GM12878 (cell line): ENCODE measurements at regions not wholly inside any gene's neighbourhood (a gene's known extent, or its start where the extent isn't known, plus 50 kb on each side); places are given as distances from the start of the nearest gene placed in this dataset.

Source experiments
- ATAC-seq: fragments of 200-7000 bp; cut with Tn5 transposase; 3 replicates; pipeline ENCODE4 v1.9.1; 2020; ENCODE audit warnings: mild to moderate bottlenecking, moderate library complexity
- BruUV-seq: library from RNA; stranded (reverse); fragments of 400-500 nt; replicated peaks from 2 replicates; lab custom pipeline; 2021; lab: Mats Ljungman, UMichigan
- CTCF ChIA-PET: fragments of 300-600 bp; sonication (Branson Sonifier 250); formaldehyde crosslinking; extraction: SDS; loops from one replicate; lab custom pipeline; 2021; ENCODE audit warnings: inconsistent platforms; lab: Yijun Ruan, JAX
- POLR2A ChIA-PET: fragments of 350-600 bp; formaldehyde crosslinking; extraction: SDS; loops from one replicate; lab custom pipeline; 2021; ENCODE audit warnings: inconsistent platforms; lab: Charles Lee
- RAD21 ChIA-PET: fragments of 300-600 bp; sonication (Branson Sonifier 250); formaldehyde crosslinking; loops from one replicate; lab custom pipeline; 2023; ENCODE audit warnings: antibody characterized with exemption; ENCODE audit not compliant: unreplicated experiment; lab: Charles Lee
- SMC1A ChIA-PET: fragments of 300-600 bp; sonication (Branson Sonifier 250); formaldehyde crosslinking; loops from one replicate; lab custom pipeline; 2023; ENCODE audit not compliant: unreplicated experiment, uncharacterized antibody; lab: Charles Lee
- DNase-seq: peaks from one replicate; pipeline ENCODE4 v3.0.0-alpha.2; 2011; ENCODE audit warnings: low read depth, low spot score
- FAIRE-seq: peaks from 3 replicates; lab custom pipeline; 2011; peaks lifted over from hg19 to GRCh38; lab: Jason Lieb, UNC
- H2AFZ ChIP-seq: 2 replicates; pipeline ENCODE4 v1.6.0; 2011; ENCODE audit warnings: low read depth, low read length, control low read depth; ENCODE audit not compliant: control insufficient read depth
- H3K27ac ChIP-seq: 2 replicates; pipeline ENCODE4 v1.5.1; 2011; ENCODE audit warnings: control low read depth; ENCODE audit not compliant: control insufficient read depth, insufficient read depth
- H3K27me3 ChIP-seq, 2 experiments: replicated peaks in 1 of 2; 2 replicates each; pipeline versions ENCODE4 v1.6.0 to v1.6.1; 2011; ENCODE audit warnings: low read length in 1 of 2; ENCODE audit not compliant: control insufficient read depth in 2 of 2, insufficient read depth in 2 of 2
- H3K36me3 ChIP-seq, 2 experiments: 2 replicates each; pipeline ENCODE4 v1.5.1; 2011; ENCODE audit warnings: low read length in 1 of 2; ENCODE audit not compliant: control insufficient read depth in 2 of 2, insufficient read depth in 2 of 2
- H3K4me1 ChIP-seq: 2 replicates; pipeline ENCODE4 v1.6.1; 2011; ENCODE audit warnings: mild to moderate bottlenecking, low read length, moderate library complexity, mixed read lengths; ENCODE audit not compliant: control insufficient read depth, insufficient read depth
- H3K4me2 ChIP-seq: 2 replicates; pipeline ENCODE4 v1.6.0; 2011; ENCODE audit warnings: control low read depth; ENCODE audit not compliant: control insufficient read depth, insufficient read depth
- H3K4me3 ChIP-seq: fragments of 200-600 bp; sonication (generic); 2 replicates; pipeline ENCODE4 v1.5.1; 2016
- H3K79me2 ChIP-seq: 2 replicates; pipeline ENCODE4 v1.6.0; 2011; ENCODE audit warnings: low read length; ENCODE audit not compliant: control insufficient read depth, insufficient read depth
- H3K9ac ChIP-seq: 2 replicates; pipeline ENCODE4 v1.8.0; 2011; ENCODE audit warnings: low read length, control low read depth, mixed read lengths; ENCODE audit not compliant: control insufficient read depth, insufficient read depth
- H3K9me3 ChIP-seq: replicated peaks from 3 replicates; pipeline ENCODE4 v1.5.1; 2011; ENCODE audit warnings: mild to moderate bottlenecking, low read length; ENCODE audit not compliant: control insufficient read depth, insufficient read depth
- H4K20me1 ChIP-seq: 2 replicates; pipeline ENCODE4 v1.6.0; 2011; ENCODE audit not compliant: control insufficient read depth, insufficient read depth
- EGR1 ChIP-seq, 2 experiments: IDR thresholded peaks; 1 replicate in 1 of 2; 2 replicates in 1 of 2; pipeline ENCODE4 v1.6.1; 2011 to 2012; ENCODE audit warnings: low read depth in 2 of 2, low read length in 2 of 2, borderline replicate concordance in 1 of 2, mild to moderate bottlenecking in 1 of 2, moderate library complexity in 1 of 2
- ETV6 ChIP-seq, 2 experiments: fragments of 450-650 bp in 1 of 2; IDR thresholded peaks in 1 of 2; conservative IDR thresholded peaks in 1 of 2; 2 replicates each; pipeline ENCODE4 v1.6.1; 2014; ENCODE audit warnings: antibody characterized with exemption in 1 of 2, borderline replicate concordance in 1 of 2, low read depth in 1 of 2, mild to moderate bottlenecking in 1 of 2, moderate library complexity in 1 of 2
- NRF1 ChIP-seq: conservative IDR thresholded peaks from 2 replicates; pipeline ENCODE4 v1.6.1; 2011; ENCODE audit warnings: mild to moderate bottlenecking, low read depth, low read length, improper control_type of control experiment
- POLR2A ChIP-seq: IDR thresholded peaks from 2 replicates; pipeline ENCODE4 v1.6.1; 2011; ENCODE audit warnings: low read depth, mild to moderate bottlenecking, low read length
- SPI1 ChIP-seq: IDR thresholded peaks from 2 replicates; pipeline ENCODE4 v1.6.1; 2011; ENCODE audit warnings: low read depth, mild to moderate bottlenecking, low read length, moderate library complexity, borderline replicate concordance; ENCODE audit not compliant: insufficient read depth
- TAF1 ChIP-seq: IDR thresholded peaks from 2 replicates; pipeline ENCODE4 v1.6.1; 2011; ENCODE audit warnings: mild to moderate bottlenecking, low read depth, low read length, borderline replicate concordance
- ZNF274 ChIP-seq: IDR thresholded peaks from one replicate; pipeline ENCODE4 v1.8.0; 2011; ENCODE audit not compliant: insufficient read length, insufficient read depth
- WGBS: methylation state at CpG from one replicate; pipeline ENCODE4 v1.1.6; 2016; ENCODE audit warnings: low lambda C conversion rate; ENCODE audit not compliant: insufficient replicate concordance, insufficient coverage; ENCODE audit errors: missing lambda C conversion rate; 5-methylcytosine and 5-hydroxymethylcytosine counted together
- in situ Hi-C: fragments of 300-500 bp; cut with MboI; formaldehyde crosslinking; loops from 9 replicates; pipeline ENCODE4 v1.14.3; 2018; ENCODE audit warnings: mixed read lengths
- intact Hi-C: fragments of 100-400 bp; cut with micrococcal nuclease; formaldehyde crosslinking; loops from one replicate; pipeline ENCODE4 v1.14.2; 2022; ENCODE audit not compliant: unreplicated experiment

DNA sequence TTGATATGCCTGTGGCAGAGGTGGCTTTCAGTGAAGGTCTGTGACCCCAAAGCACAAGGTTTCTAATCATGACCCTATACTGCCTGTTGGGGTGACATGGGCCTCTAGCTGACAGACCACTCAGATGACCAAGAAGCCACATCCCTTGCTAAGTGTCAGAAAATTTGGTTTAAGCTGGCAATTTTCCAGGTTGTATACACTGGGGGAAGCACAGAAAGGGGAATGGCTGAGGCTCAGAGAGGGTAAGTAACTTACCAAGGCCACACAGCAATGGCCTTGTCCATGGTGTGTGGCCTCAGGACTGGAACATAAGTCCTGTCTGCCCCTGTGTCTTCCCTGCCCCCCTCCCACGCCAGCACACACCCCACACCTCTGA, 66.9 kb upstream of the PRDM11 start:
- DNase-seq = no peak
- CTCF ChIA-PET = no interaction called here
- H3K27ac ChIP-seq = no peak overlapping the region
- peaks cover 0 to 2% of the 10 kb centered on the region in 2 experiments; a peak in 3 of 4 replicates for H3K27me3 ChIP-seq
- no peak overlapping the region for H3K4me2 ChIP-seq
- no peak for TF ChIP-seq ZNF274
- TF ChIP-seq EGR1 (IDR thresholded peaks at IDR 0.05; ENCODE audit: borderline replicate concordance in 1 of 2, low read depth in 2 of 2, low read length in 2 of 2) = no peak
- no peak for TF ChIP-seq ETV6 (conservative IDR thresholded peaks at IDR 0.05 in 1 of 2, IDR thresholded peaks at IDR 0.05 in 1 of 2; ENCODE audit: borderline replicate concordance in 1 of 2, low read depth in 1 of 2)
- TF ChIP-seq, all 136 proteins: peak for 0
- H3K9me3 ChIP-seq = no peaks in the 10 kb centered on the region; the same call in 2 of the 3 replicates
- WGBS = 8% methylated on average over 1 of the region's 1 CpG
- H3K4me3 ChIP-seq = no peak overlapping the region
- peak overlapping the region; percentile 92; the same call in 1 of the 2 replicates for H2AFZ ChIP-seq
- in situ Hi-C loops (no loop called here), intact Hi-C loops (no loop called here)
- ATAC-seq = no peak
- ChIA-PET SMC1A (no interaction called here), POLR2A (no interaction called here), RAD21 (no interaction called here)
- FAIRE-seq = no peak
- no peaks in the 10 kb centered on the region for H3K36me3 ChIP-seq
- no peak overlapping the region for H3K9ac ChIP-seq
- no peaks in the 10 kb centered on the region for H3K79me2 ChIP-seq
- BruUV-seq = no TSS peak
- H4K20me1 ChIP-seq = no peaks in the 10 kb centered on the region
- peaks cover 19% of the 10 kb centered on the region for H3K4me1 ChIP-seq

DNA sequence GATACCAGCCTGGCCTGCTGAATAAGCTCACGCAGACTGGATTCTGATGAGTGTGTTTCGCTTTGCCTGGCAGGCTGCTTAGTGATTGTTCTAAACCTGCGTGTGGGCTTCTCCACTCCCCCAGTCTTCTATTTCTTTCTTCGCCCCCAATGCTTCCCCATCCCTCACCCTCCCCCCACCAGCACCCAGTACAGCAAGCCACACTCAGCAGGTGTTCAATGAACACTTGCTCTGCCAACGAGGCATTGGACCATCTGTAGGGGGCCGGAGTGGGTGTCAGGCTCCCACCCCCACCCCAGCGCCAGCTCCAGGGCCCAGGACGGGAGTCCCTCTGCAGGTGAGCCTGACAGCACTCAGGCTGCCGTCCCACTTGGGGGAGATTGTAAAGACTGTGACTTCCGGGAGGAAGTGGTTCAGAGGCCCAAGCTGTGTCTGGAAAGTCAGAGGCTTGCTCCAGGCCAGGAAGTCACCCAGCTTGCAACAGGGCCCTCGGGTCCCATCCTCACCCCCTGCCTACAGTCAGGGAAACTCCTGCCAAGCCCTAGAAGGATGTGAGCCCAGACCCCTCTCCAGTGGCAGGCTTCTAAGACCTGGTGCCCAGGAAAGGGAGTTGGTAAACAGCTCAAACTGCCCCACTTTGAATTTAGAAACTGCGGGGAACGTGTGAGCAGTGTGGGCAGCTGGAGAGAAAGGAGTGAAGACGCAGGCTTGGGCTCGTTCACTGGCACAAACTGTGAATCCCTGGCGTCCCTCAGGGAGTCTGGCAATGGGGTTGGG, 66.3 kb upstream of the PRDM11 start:
- peaks cover 19% of the 10 kb centered on the region for H3K4me1 ChIP-seq
- CTCF ChIA-PET = no interaction called here

More for the DNA sequence above, 66.3 kb upstream of the PRDM11 start:
- Histone ChIP-seq H3K79me2 (no peaks in the 10 kb centered on the region), H3K9me3 (no peaks in the 10 kb centered on the region; the same call in 2 of the 3 replicates), H3K4me2 (peak overlapping the region; percentile 47; the same call in 1 of the 2 replicates), H3K36me3 (no peaks in the 10 kb centered on the region), H3K4me3 (no peak overlapping the region), H3K27ac (peak overlapping the region; percentile 71; the same call in 1 of the 2 replicates), H3K27me3 (peaks cover 0 to 2% of the 10 kb centered on the region in 2 experiments; a peak in 3 of 4 replicates), H2AFZ (peak overlapping the region; percentile 92), H4K20me1 (no peaks in the 10 kb centered on the region), H3K9ac (no peak overlapping the region)
- TF ChIP-seq NRF1 (no peak), SPI1 (peak; percentile 58), TAF1 (0 out of 2 replicates have a peak, but pooled peaks have one; percentile 18), POLR2A (peak; percentile 56)
- intact Hi-C loops (no loop called here), in situ Hi-C loops (no loop called here)
- ChIA-PET SMC1A (no interaction called here), POLR2A (no interaction called here), RAD21 (no interaction called here)
- no TSS peak for BruUV-seq
- ATAC-seq = peak; percentile 44; the same call in 2 of the 3 replicates
- 20% methylated on average over 15 of the region's 16 CpGs for WGBS
- no peak for DNase-seq
- FAIRE-seq = no peak
